Activated CD4-positive, alpha-beta T cell treated with anti-CD3 and anti-CD28 coated beads, Interleukin-2, amount 10 ng/mL, durations not matched to agents 24 days and 14 days (primary cell): ENCODE measurements at regions not wholly inside any gene's neighbourhood (a gene's known extent, or its start where the extent isn't known, plus 50 kb on each side); places are given as distances from the start of the nearest gene placed in this dataset.

Experiments used
- DNase-seq: peaks from one replicate; pipeline ENCODE4 v3.0.0; 2022
- H3K27ac Mint-ChIP-seq: one replicate; pipeline ENCODE4 v1.8.0; 2022; ENCODE audit warnings: mild to moderate bottlenecking, mixed read lengths
- H3K27me3 Mint-ChIP-seq: one replicate; pipeline ENCODE4 v1.8.0; 2022; ENCODE audit warnings: mixed read lengths
- H3K36me3 Mint-ChIP-seq: one replicate; pipeline ENCODE4 v1.8.0; 2022; ENCODE audit warnings: low read depth, mild to moderate bottlenecking, mixed read lengths
- H3K4me1 Mint-ChIP-seq: one replicate; pipeline ENCODE4 v1.8.0; 2021; ENCODE audit warnings: mixed read lengths
- H3K4me3 Mint-ChIP-seq: one replicate; pipeline ENCODE4 v1.8.0; 2022; ENCODE audit warnings: mild to moderate bottlenecking, moderate library complexity, mixed read lengths
- H3K9me3 Mint-ChIP-seq: one replicate; pipeline ENCODE4 v1.8.0; 2021; ENCODE audit warnings: mixed read lengths
- intact Hi-C: fragments of 100-400 bp; cut with micrococcal nuclease; formaldehyde crosslinking; loops from one replicate; pipeline ENCODE4 v1.15.1; 2023

DNA sequence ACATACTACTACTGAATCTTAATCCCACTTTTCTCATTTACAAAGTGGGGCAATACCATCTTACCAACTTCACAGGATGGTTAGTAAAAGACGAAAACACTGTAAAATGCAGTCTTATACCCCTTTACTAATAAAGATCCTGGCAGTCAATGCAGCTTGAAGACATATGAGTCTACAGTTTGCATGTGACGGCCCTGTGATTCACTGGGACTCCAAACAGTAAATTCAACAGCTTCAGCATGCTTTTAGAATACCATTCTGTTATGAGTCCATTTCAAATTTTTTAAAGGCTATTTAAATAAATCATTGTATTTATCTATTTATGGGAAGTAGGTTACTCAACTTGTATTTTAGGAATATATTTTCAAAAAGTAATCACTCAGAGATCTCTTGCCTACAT, 629.1 kb downstream of the LIG4 start:
- intact Hi-C loops: no loop called here
- H3K4me1 Mint-ChIP-seq: no peaks in the 10 kb centered on the region
- H3K36me3 Mint-ChIP-seq: no peaks in the 10 kb centered on the region
- H3K27me3 Mint-ChIP-seq: no peaks in the 10 kb centered on the region
- no peak for DNase-seq
- H3K4me3 Mint-ChIP-seq: no peak overlapping the region
- H3K9me3 Mint-ChIP-seq: no peaks in the 10 kb centered on the region
- H3K27ac Mint-ChIP-seq: no peak overlapping the region

GRCh38 chr13:107585469-107586180, 629.7 kb downstream of the LIG4 start:
- Mint-ChIP-seq H3K27me3 (no peaks in the 10 kb centered on the region), H3K27ac (no peak overlapping the region), H3K36me3 (no peaks in the 10 kb centered on the region), H3K9me3 (no peaks in the 10 kb centered on the region), H3K4me1 (no peaks in the 10 kb centered on the region), H3K4me3 (no peak overlapping the region)
- intact Hi-C loops: no loop called here
- DNase-seq: no peak

- Mint-ChIP-seq H3K27me3 (no peaks in the 10 kb centered on the region), H3K36me3 (no peaks in the 10 kb centered on the region), H3K4me1 (no peaks in the 10 kb centered on the region), H3K4me3 (no peak overlapping the region), H3K9me3 (no peaks in the 10 kb centered on the region), H3K27ac (no peak overlapping the region)
- no peak for DNase-seq
- intact Hi-C loops: no loop called here
Observed at GRCh38 chr13:107582171-107582570, 633.2 kb downstream of the LIG4 start.

DNA sequence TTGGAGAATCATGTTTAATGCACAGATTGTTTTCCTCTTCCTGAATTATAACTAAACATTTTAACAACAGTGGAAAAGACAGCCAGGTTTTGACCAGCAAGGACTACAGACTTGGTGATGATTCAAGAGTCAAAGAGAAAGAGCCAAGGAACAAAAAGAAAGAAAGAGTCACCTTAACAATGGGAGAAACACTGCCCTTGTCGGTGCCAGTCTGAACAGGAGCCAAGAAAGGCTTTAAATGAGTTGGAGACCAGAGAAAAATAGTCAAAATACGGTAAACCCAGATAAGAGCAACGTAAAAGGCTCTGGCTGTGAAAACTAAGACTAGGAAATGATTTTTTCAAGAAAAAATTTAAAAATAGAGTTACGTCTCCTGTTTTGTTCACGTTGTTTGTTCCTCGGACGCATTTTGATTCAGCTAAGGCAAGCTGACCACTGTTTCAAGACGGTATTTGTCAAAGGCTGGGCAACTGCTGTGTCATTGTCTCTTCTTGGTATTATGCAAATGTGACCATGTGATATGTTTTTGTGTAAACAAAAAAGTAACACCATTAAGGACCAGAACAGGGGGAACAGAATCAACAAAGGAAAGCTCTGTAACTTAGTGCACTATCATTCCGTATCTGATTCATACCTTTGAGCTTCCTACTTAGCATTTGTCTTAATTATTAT, 634.5 kb downstream of the LIG4 start:
- Mint-ChIP-seq H3K9me3 (no peaks in the 10 kb centered on the region), H3K4me1 (no peaks in the 10 kb centered on the region), H3K4me3 (no peak overlapping the region), H3K27ac (no peak overlapping the region), H3K27me3 (no peaks in the 10 kb centered on the region), H3K36me3 (no peaks in the 10 kb centered on the region)
- intact Hi-C loops: no loop called here
- no peak for DNase-seq

DNA sequence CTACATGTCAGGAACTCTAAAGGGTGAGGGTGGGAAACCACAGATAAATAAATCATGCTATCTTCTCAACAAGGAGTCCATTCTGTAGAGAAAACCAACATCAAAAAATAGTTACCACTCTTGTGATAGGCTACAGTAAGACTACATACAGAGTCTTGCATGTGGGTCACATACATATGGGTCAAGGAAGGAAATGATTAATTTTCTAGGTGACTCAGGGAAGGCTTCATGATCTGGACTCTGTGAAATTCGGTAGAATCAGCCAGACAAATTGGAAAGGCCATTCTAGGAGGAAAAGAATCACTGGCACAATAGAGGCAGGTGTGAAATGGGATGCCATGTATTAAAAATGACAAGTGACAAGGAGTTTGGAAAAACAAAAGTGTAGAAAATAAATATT, 638.9 kb downstream of the LIG4 start:
- intact Hi-C loops: no loop called here
- no peak overlapping the region for H3K4me3 Mint-ChIP-seq

GRCh38 chr13:107574517-107575210, 640.7 kb downstream of the LIG4 start:
- H3K9me3 Mint-ChIP-seq: no peaks in the 10 kb centered on the region
- H3K4me3 Mint-ChIP-seq: no peak overlapping the region
- intact Hi-C loops: no loop called here
- H3K27ac Mint-ChIP-seq: no peak overlapping the region
- DNase-seq: no peak
- H3K36me3 Mint-ChIP-seq: no peaks in the 10 kb centered on the region
- no peaks in the 10 kb centered on the region for H3K4me1 Mint-ChIP-seq
- H3K27me3 Mint-ChIP-seq: no peaks in the 10 kb centered on the region

More for the DNA sequence above, 638.9 kb downstream of the LIG4 start:
- H3K9me3 Mint-ChIP-seq: no peaks in the 10 kb centered on the region
- H3K36me3 Mint-ChIP-seq: no peaks in the 10 kb centered on the region
- no peaks in the 10 kb centered on the region for H3K27me3 Mint-ChIP-seq
- H3K4me1 Mint-ChIP-seq: no peaks in the 10 kb centered on the region
- no peak overlapping the region for H3K27ac Mint-ChIP-seq
- DNase-seq: no peak

GRCh38 chr13:107573184-107573583, 642.2 kb downstream of the LIG4 start:
- H3K36me3 Mint-ChIP-seq: no peaks in the 10 kb centered on the region
- H3K4me1 Mint-ChIP-seq: no peaks in the 10 kb centered on the region
- DNase-seq: no peak
- no peak overlapping the region for H3K27ac Mint-ChIP-seq
- intact Hi-C loops: no loop called here
- no peak overlapping the region for H3K4me3 Mint-ChIP-seq
- no peaks in the 10 kb centered on the region for H3K27me3 Mint-ChIP-seq
- H3K9me3 Mint-ChIP-seq: no peaks in the 10 kb centered on the region

DNA sequence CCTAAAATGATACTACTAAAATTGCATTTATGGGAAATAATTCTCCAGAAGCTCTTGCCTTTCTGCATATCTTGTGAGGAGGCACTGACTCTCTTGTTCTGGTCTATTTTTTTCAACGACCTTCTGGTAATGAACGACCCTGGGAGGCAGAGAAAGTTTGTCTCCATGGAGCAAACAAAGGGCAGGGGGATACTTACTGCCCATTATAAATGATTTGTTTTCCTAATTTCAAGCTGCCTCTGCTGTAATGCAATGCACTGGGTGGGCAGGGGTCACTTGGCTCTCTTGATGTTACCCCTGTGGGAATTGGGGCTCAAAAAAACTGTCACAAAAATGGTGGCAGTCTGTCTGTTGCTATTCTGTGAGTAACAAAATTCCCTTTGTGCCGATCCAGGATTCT, 643.2 kb downstream of the LIG4 start:
- Mint-ChIP-seq H3K4me3 (no peak overlapping the region), H3K27ac (no peak overlapping the region), H3K36me3 (no peaks in the 10 kb centered on the region), H3K9me3 (no peaks in the 10 kb centered on the region), H3K4me1 (no peaks in the 10 kb centered on the region), H3K27me3 (no peaks in the 10 kb centered on the region)
- intact Hi-C loops: no loop called here
- no peak for DNase-seq

GRCh38 chr13:107568181-107568580, 647.2 kb downstream of the LIG4 start:
- Mint-ChIP-seq H3K4me3 (no peak overlapping the region), H3K27ac (no peak overlapping the region), H3K9me3 (no peaks in the 10 kb centered on the region), H3K27me3 (no peaks in the 10 kb centered on the region), H3K4me1 (no peaks in the 10 kb centered on the region), H3K36me3 (no peaks in the 10 kb centered on the region)
- no peak for DNase-seq
- intact Hi-C loops: no loop called here

DNA sequence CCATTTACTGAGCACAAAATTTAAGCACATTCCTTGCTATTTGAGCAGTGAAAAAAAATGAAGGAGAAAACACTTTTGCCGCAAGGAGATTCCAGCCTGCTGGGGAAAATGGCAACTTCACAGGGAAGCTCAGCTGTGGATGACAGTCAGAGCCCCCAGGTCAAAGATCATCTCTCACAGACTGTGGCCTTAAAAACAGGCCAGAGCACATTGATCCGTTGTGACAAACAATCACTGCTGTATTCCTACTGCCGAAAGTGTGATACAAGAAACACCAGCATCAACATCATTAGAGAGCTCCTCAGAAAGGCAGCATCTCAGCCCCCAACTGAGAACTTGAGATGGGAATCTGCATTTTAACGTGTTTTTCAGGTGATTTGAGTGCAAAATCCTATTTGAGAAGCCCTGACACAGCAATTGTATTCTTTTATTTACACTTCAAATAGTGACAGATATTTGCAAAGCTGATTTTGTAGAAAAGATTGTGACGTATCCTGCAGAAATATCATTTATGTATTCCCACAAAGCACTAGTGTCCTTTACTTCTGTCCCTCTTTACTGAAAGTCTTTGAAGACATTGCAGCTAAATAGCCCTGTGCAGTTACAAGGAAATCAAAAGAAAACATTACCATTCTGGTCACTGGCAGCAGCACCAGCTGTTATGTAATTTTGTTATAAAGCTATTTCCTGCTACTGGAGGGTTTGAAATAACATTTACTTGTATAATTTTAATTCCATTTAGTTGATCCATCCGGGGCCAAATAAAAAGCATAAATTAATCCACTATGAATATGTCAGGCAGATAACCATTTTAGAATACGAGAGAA, 652.0 kb downstream of the LIG4 start:
- H3K9me3 Mint-ChIP-seq: no peaks in the 10 kb centered on the region
- H3K4me1 Mint-ChIP-seq: no peaks in the 10 kb centered on the region
- H3K36me3 Mint-ChIP-seq: no peaks in the 10 kb centered on the region
- intact Hi-C loops: no loop called here
- no peak for DNase-seq
- H3K27ac Mint-ChIP-seq: no peak overlapping the region
- H3K4me3 Mint-ChIP-seq: no peak overlapping the region
- H3K27me3 Mint-ChIP-seq: no peaks in the 10 kb centered on the region

DNA sequence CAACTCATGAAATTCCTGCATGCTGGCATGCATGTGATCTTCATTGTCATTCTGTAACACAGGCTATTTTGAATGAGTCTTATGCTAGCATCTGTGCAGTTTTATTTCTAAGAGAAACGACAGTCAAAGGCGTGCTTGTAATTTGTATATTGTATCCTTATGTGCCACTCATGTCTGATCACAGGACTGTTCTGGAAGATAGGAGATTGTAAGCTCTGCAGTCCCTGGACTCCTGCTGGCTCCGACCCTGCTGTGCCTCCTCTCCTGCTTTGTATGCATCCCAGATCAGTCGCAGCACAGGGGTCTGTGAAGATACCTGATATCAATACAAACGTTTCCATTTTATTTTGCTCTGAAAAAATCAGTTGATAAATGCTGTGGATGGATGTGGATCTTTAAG, 653.1 kb downstream of the LIG4 start:
- intact Hi-C loops: no loop called here
- no peak overlapping the region for H3K27ac Mint-ChIP-seq
- no peaks in the 10 kb centered on the region for H3K27me3 Mint-ChIP-seq
- no peaks in the 10 kb centered on the region for H3K9me3 Mint-ChIP-seq
- no peaks in the 10 kb centered on the region for H3K4me1 Mint-ChIP-seq
- no peak overlapping the region for H3K4me3 Mint-ChIP-seq
- H3K36me3 Mint-ChIP-seq: no peaks in the 10 kb centered on the region
- no peak for DNase-seq

GRCh38 chr13:107554460-107554859, 660.9 kb downstream of the LIG4 start:
- no peaks in the 10 kb centered on the region for H3K4me1 Mint-ChIP-seq
- H3K36me3 Mint-ChIP-seq: no peaks in the 10 kb centered on the region
- no peaks in the 10 kb centered on the region for H3K27me3 Mint-ChIP-seq
- intact Hi-C loops: no loop called here
- no peak overlapping the region for H3K4me3 Mint-ChIP-seq
- H3K9me3 Mint-ChIP-seq: no peaks in the 10 kb centered on the region
- DNase-seq: no peak
- no peak overlapping the region for H3K27ac Mint-ChIP-seq

- Mint-ChIP-seq H3K27ac (no peak overlapping the region), H3K27me3 (no peaks in the 10 kb centered on the region), H3K4me1 (no peaks in the 10 kb centered on the region), H3K4me3 (no peak overlapping the region), H3K36me3 (no peaks in the 10 kb centered on the region), H3K9me3 (no peaks in the 10 kb centered on the region)
- intact Hi-C loops: no loop called here
- no peak for DNase-seq
Observed at GRCh38 chr13:107553838-107554237, 661.5 kb downstream of the LIG4 start.

DNA sequence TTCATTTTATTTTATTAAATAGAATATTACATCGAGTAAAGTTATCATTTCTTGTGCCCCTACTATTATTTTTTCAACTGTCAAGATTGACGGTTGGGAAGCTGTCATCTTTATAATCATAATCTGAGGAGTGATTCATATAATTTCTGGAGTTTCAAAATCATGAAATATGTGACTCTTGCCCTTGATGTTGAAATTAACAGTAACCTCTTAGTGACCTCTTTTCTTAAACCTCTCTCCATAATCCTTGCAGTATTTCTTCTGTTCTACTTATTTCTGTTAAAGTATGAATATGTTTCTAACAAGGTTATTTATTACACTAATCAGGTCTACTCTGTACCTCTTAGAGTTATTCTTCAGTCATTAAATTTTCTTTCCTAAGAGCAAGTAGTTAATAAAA, 663.8 kb downstream of the LIG4 start:
- no peaks in the 10 kb centered on the region for H3K27me3 Mint-ChIP-seq
- no peak overlapping the region for H3K27ac Mint-ChIP-seq
- no peaks in the 10 kb centered on the region for H3K4me1 Mint-ChIP-seq
- no peaks in the 10 kb centered on the region for H3K36me3 Mint-ChIP-seq
- no peak for DNase-seq
- intact Hi-C loops: no loop called here
- no peaks in the 10 kb centered on the region for H3K9me3 Mint-ChIP-seq
- no peak overlapping the region for H3K4me3 Mint-ChIP-seq
